ENCODE measurements at regions not wholly inside any gene's neighbourhood (a gene's known extent, or its start where the extent isn't known, plus 50 kb on each side); places are given as distances from the start of the nearest gene placed in this dataset.

- TF ChIP-seq CTCF (IDR thresholded peaks at IDR 0.05; ENCODE audit: insufficient read depth, low read length) (no peak), GABPA (IDR thresholded peaks at IDR 0.05; ENCODE audit: low read depth) (no peak), REST (IDR thresholded peaks at IDR 0.05; ENCODE audit: insufficient replicate concordance, low read depth) (no peak), POLR2AphosphoS5 (IDR thresholded peaks at IDR 0.05; ENCODE audit: low read depth) (no peak), SPI1 (IDR thresholded peaks at IDR 0.05; ENCODE audit: borderline replicate concordance, low read depth) (no peak)
- Histone ChIP-seq H3K27ac (replicated peaks) (no peak overlapping the region), H3K27me3 (ENCODE audit: insufficient read depth, poor library complexity, severe bottlenecking) (no peaks in the 10 kb centered on the region), H3K4me3 (replicated peaks; ENCODE audit: insufficient read depth, low read length) (no peak overlapping the region)
- no peak for DNase-seq (ENCODE audit: low read depth in 1 of 2, low spot score in 1 of 2)
Observed at GRCh38 chr5:21452449-21452848, 1400.7 kb downstream of the CDH12 start.

- no peak overlapping the region for H3K27ac ChIP-seq (replicated peaks)
- DNase-seq (ENCODE audit: low read depth in 1 of 2, low spot score in 1 of 2) = no peak
- no peaks in the 10 kb centered on the region for H3K27me3 ChIP-seq (ENCODE audit: insufficient read depth, poor library complexity, severe bottlenecking)
- TF ChIP-seq GABPA (IDR thresholded peaks at IDR 0.05; ENCODE audit: low read depth) = no peak
- TF ChIP-seq CTCF (IDR thresholded peaks at IDR 0.05; ENCODE audit: insufficient read depth, low read length) = no peak
- TF ChIP-seq POLR2AphosphoS5 (IDR thresholded peaks at IDR 0.05; ENCODE audit: low read depth) = no peak
- TF ChIP-seq SPI1 (IDR thresholded peaks at IDR 0.05; ENCODE audit: borderline replicate concordance, low read depth) = no peak
- no peak for TF ChIP-seq REST (IDR thresholded peaks at IDR 0.05; ENCODE audit: insufficient replicate concordance, low read depth)
- H3K4me3 ChIP-seq (replicated peaks; ENCODE audit: insufficient read depth, low read length) = no peak overlapping the region
Observed at GRCh38 chr5:21432646-21433045, 1420.5 kb downstream of the CDH12 start.

- Histone ChIP-seq H3K4me3 (replicated peaks; ENCODE audit: insufficient read depth, low read length) (no peak overlapping the region), H3K27ac (replicated peaks) (no peak overlapping the region), H3K27me3 (ENCODE audit: insufficient read depth, poor library complexity, severe bottlenecking) (no peaks in the 10 kb centered on the region)
- TF ChIP-seq POLR2AphosphoS5 (IDR thresholded peaks at IDR 0.05; ENCODE audit: low read depth) (no peak), GABPA (IDR thresholded peaks at IDR 0.05; ENCODE audit: low read depth) (no peak), SPI1 (IDR thresholded peaks at IDR 0.05; ENCODE audit: borderline replicate concordance, low read depth) (no peak), CTCF (IDR thresholded peaks at IDR 0.05; ENCODE audit: insufficient read depth, low read length) (no peak), REST (IDR thresholded peaks at IDR 0.05; ENCODE audit: insufficient replicate concordance, low read depth) (no peak)
- no peak for DNase-seq (ENCODE audit: low read depth in 1 of 2, low spot score in 1 of 2)
Observed at GRCh38 chr5:21424907-21425306, 1428.2 kb downstream of the CDH12 start.
